Eye (tissue), 1 donor: ENCODE measurements at regions not wholly inside any gene's neighbourhood (a gene's known extent, or its start where the extent isn't known, plus 50 kb on each side); places are given as distances from the start of the nearest gene placed in this dataset.
A peak's percentile ranks its signal among the peaks of the same experiment; 100 is the strongest.
"Not testable (repeated sequence)": the region's sequence is repeated elsewhere in the genome, so short reads cannot be mapped to it uniquely, and the experiment has no call there.

Experiments used
- DNase-seq: peaks from one replicate; pipeline ENCODE4 v3.0.0-alpha.2; 2015

- no peak for DNase-seq
Observed at GRCh38 chr3:188974856-188975599, 196.7 kb upstream of the TPRG1 start.

- DNase-seq, result no peak
Observed at GRCh38 chr3:188975600-188976314, 196.0 kb upstream of the TPRG1 start.

- DNase-seq, result no peak
Observed at GRCh38 chr3:188976407-188976806, 195.4 kb upstream of the TPRG1 start.

- no peak for DNase-seq
Observed at GRCh38 chr3:188978421-188979171, 193.2 kb upstream of the TPRG1 start.

GRCh38 chr3:188979248-188979647 is 192.5 kb upstream of the TPRG1 start:
- DNase-seq, result no peak

- DNase-seq, result no peak
Observed at GRCh38 chr3:188979669-188980310, 192.0 kb upstream of the TPRG1 start.

GRCh38 chr3:188993181-188993580 is 178.6 kb upstream of the TPRG1 start:
- DNase-seq, result no peak

GRCh38 chr3:189001559-189001958 is 170.2 kb upstream of the TPRG1 start:
- no peak for DNase-seq

GRCh38 chr3:189003410-189003809 is 168.4 kb upstream of the TPRG1 start:
- no peak for DNase-seq

GRCh38 chr3:189013224-189013888 is 158.4 kb upstream of the TPRG1 start:
- DNase-seq, result no peak

GRCh38 chr3:189014526-189014925 is 157.2 kb upstream of the TPRG1 start:
- DNase-seq, result no peak

GRCh38 chr3:189022576-189023466 is 148.9 kb upstream of the TPRG1 start:
- DNase-seq, result not testable (repeated sequence)

- no peak for DNase-seq
Observed at GRCh38 chr3:189025866-189026265, 145.9 kb upstream of the TPRG1 start.

GRCh38 chr3:189027626-189028155 is 144.1 kb upstream of the TPRG1 start:
- peak; percentile 52 for DNase-seq

- DNase-seq, result no peak
Observed at GRCh38 chr3:189038773-189039745, 132.7 kb upstream of the TPRG1 start.

GRCh38 chr3:189040656-189041335 is 131.0 kb upstream of the TPRG1 start:
- DNase-seq, result no peak

- peak; percentile 4 for DNase-seq
Observed at GRCh38 chr3:189041482-189042090, 130.2 kb upstream of the TPRG1 start.

GRCh38 chr3:189042832-189043231 is 128.9 kb upstream of the TPRG1 start:
- no peak for DNase-seq
